Suprapubic skin (tissue), 4 donors: ENCODE measurements at regions not wholly inside any gene's neighbourhood (a gene's known extent, or its start where the extent isn't known, plus 50 kb on each side); places are given as distances from the start of the nearest gene placed in this dataset.

Source experiments
- DNase-seq, 2 donors: peaks; one replicate each; pipeline ENCODE4 v3.0.0-alpha.2; 2019; ENCODE audit warnings: low spot score in 2 of 2
- H3K27ac ChIP-seq: fragments of 200-600 bp; sonication (generic); one replicate; pipeline ENCODE4 v1.5.1; 2019
- H3K27me3 ChIP-seq: fragments of 200-600 bp; sonication (generic); one replicate; pipeline ENCODE4 v1.5.1; 2019
- H3K36me3 ChIP-seq: fragments of 200-600 bp; sonication (generic); one replicate; pipeline ENCODE4 v1.5.1; 2019
- H3K4me1 ChIP-seq: fragments of 200-600 bp; sonication (generic); one replicate; pipeline ENCODE4 v1.5.1; 2019
- H3K4me3 ChIP-seq: fragments of 200-600 bp; sonication (generic); one replicate; pipeline ENCODE4 v1.5.1; 2019; ENCODE audit warnings: mild to moderate bottlenecking
- H3K9me3 ChIP-seq: fragments of 200-600 bp; sonication (generic); one replicate; pipeline ENCODE4 v1.5.1; 2019
- CTCF ChIP-seq, 2 donors: fragments of 200-600 bp in 1 of 2; fragments of 450-650 bp in 1 of 2; sonication (generic) in 1 of 2; IDR thresholded peaks; one replicate each; pipeline ENCODE4 v1.5.1; 2016 to 2019; ENCODE audit warnings: antibody characterized with exemption in 2 of 2, mild to moderate bottlenecking in 1 of 2, moderate library complexity in 1 of 2
- EP300 ChIP-seq: sonication (generic); formaldehyde crosslinking; IDR thresholded peaks from one replicate; pipeline ENCODE4 v1.6.1; 2017; ENCODE audit warnings: antibody characterized with exemption
- POLR2A ChIP-seq, 2 donors: fragments of 450-650 bp; IDR thresholded peaks; one replicate each; pipeline ENCODE4 v1.6.1; 2017; ENCODE audit warnings: antibody characterized with exemption in 2 of 2, mild to moderate bottlenecking in 2 of 2, moderate library complexity in 2 of 2
- POLR2AphosphoS5 ChIP-seq, 3 donors: sonication (generic); formaldehyde crosslinking; IDR thresholded peaks; one replicate each; pipeline ENCODE4 v1.6.1; 2017; ENCODE audit warnings: antibody characterized with exemption in 3 of 3
- WGBS: methylation state at CpG from one replicate; pipeline ENCODE4 v1.1.5; 2018; 5-methylcytosine and 5-hydroxymethylcytosine counted together

- 82% methylated on average over 2 of the region's 2 CpGs for WGBS
- no peak for DNase-seq
- Histone ChIP-seq H3K4me1 (no peaks in the 10 kb centered on the region), H3K4me3 (no peak overlapping the region), H3K27ac (no peak overlapping the region), H3K27me3 (no peaks in the 10 kb centered on the region), H3K36me3 (no peaks in the 10 kb centered on the region), H3K9me3 (no peaks in the 10 kb centered on the region)
- TF ChIP-seq POLR2A (IDR thresholded peaks at IDR 0.05) (no peak), CTCF (IDR thresholded peaks at IDR 0.05) (no peak), EP300 (no peak), POLR2AphosphoS5 (IDR thresholded peaks at IDR 0.05) (no peak)
Measured at GRCh38 chr2:155695505-155695904, 637.0 kb downstream of the NR4A2 start.

GRCh38 chr2:155692856-155693255, 639.7 kb downstream of the NR4A2 start:
- DNase-seq, result no peak
- Histone ChIP-seq H3K4me3 (no peak overlapping the region), H3K9me3 (no peaks in the 10 kb centered on the region), H3K4me1 (no peaks in the 10 kb centered on the region), H3K36me3 (no peaks in the 10 kb centered on the region), H3K27me3 (no peaks in the 10 kb centered on the region), H3K27ac (no peak overlapping the region)
- TF ChIP-seq POLR2A (IDR thresholded peaks at IDR 0.05), result no peak
- TF ChIP-seq CTCF (IDR thresholded peaks at IDR 0.05), result no peak
- no peak for TF ChIP-seq EP300
- no peak for TF ChIP-seq POLR2AphosphoS5 (IDR thresholded peaks at IDR 0.05)

- no peaks in the 10 kb centered on the region for H3K4me1 ChIP-seq
- no peak overlapping the region for H3K27ac ChIP-seq
- no peak overlapping the region for H3K4me3 ChIP-seq
- H3K36me3 ChIP-seq, result no peaks in the 10 kb centered on the region
- H3K9me3 ChIP-seq, result no peaks in the 10 kb centered on the region
- TF ChIP-seq CTCF (IDR thresholded peaks at IDR 0.05), result no peak
- TF ChIP-seq EP300, result no peak
- no peak for TF ChIP-seq POLR2AphosphoS5 (IDR thresholded peaks at IDR 0.05)
- no peak for TF ChIP-seq POLR2A (IDR thresholded peaks at IDR 0.05)
- DNase-seq, result no peak
- no peaks in the 10 kb centered on the region for H3K27me3 ChIP-seq
Measured at GRCh38 chr2:155692106-155692505, 640.4 kb downstream of the NR4A2 start.

DNA sequence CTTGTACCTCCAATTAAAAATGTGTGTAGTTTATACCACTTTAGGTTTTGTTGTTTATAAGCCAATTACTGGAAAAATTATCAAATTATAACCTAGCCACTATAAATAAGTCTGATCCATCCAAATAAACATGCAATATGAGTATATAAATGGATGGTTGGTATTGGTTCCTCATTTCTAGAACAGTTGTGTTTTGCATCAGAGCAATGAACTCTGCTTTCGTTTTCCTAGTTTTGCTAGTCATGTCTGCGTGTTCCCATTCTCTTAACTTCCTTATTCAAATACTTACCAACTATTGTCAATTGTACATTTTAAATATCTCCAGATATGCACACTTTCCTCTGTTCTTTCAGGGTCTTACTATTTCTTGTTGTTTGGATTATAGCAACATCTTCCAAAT, 641.7 kb downstream of the NR4A2 start:
- Histone ChIP-seq H3K9me3 (no peaks in the 10 kb centered on the region), H3K27ac (no peak overlapping the region), H3K27me3 (no peaks in the 10 kb centered on the region), H3K36me3 (no peaks in the 10 kb centered on the region), H3K4me1 (no peaks in the 10 kb centered on the region), H3K4me3 (no peak overlapping the region)
- no peak for TF ChIP-seq EP300
- no peak for TF ChIP-seq POLR2A (IDR thresholded peaks at IDR 0.05)
- 73% methylated on average over 2 of the region's 2 CpGs for WGBS
- DNase-seq, result no peak

DNA sequence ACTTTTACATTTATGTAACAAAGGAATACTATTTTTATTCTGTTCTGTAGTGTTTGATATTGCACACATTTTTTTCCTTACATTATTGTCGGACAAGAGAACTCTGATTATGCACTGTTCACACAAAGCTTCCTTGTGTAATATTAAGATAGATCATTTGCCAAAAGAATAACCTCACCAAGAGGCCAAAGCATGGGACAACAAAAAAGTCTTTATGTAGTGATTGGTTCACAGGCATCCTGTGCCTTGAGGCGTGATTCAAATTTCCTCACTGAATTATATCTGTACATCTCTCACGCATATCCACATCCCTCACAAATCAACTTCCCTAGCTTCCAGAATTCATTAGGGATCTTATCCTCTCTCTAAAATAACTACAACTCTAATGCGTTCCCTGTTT, 642.7 kb downstream of the NR4A2 start:
- no peak for TF ChIP-seq POLR2A (IDR thresholded peaks at IDR 0.05)
- no peak for TF ChIP-seq EP300
- TF ChIP-seq CTCF (IDR thresholded peaks at IDR 0.05), result no peak
- no peak for TF ChIP-seq POLR2AphosphoS5 (IDR thresholded peaks at IDR 0.05)
- no peaks in the 10 kb centered on the region for H3K27me3 ChIP-seq
- no peaks in the 10 kb centered on the region for H3K9me3 ChIP-seq
- H3K27ac ChIP-seq, result no peak overlapping the region
- H3K4me1 ChIP-seq, result no peaks in the 10 kb centered on the region
- WGBS, result 58% methylated on average over 4 of the region's 4 CpGs
- DNase-seq, result no peak
- no peak overlapping the region for H3K4me3 ChIP-seq
- no peaks in the 10 kb centered on the region for H3K36me3 ChIP-seq

DNA sequence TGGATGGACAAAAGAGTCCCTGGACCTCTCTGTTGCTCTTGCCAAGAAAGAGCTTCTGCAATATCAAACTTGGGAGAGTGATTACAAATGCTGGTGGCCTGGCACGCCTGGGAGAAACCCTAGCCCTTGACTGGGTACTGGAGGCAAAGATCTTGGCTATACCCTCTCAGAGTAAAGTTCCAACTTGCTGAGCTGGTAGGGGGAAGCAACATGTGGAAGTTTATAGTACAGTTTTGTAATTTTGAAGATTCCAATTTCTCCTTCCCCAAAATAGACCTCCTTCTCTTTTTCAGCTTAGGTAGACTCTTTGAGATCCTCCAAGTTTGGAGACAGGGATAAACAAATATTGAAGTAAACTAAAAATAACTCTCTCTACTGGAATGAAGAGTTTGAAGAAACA, 645.3 kb downstream of the NR4A2 start:
- TF ChIP-seq POLR2AphosphoS5 (IDR thresholded peaks at IDR 0.05) (no peak), POLR2A (IDR thresholded peaks at IDR 0.05) (no peak), CTCF (IDR thresholded peaks at IDR 0.05) (no peak), EP300 (no peak)
- Histone ChIP-seq H3K27ac (no peak overlapping the region), H3K4me1 (no peaks in the 10 kb centered on the region), H3K9me3 (no peaks in the 10 kb centered on the region), H3K36me3 (no peaks in the 10 kb centered on the region), H3K4me3 (no peak overlapping the region), H3K27me3 (no peaks in the 10 kb centered on the region)
- DNase-seq, result no peak
- 92% methylated on average over 1 of the region's 1 CpG for WGBS
